SU-DHL-6 (cell line): ENCODE measurements at regions not wholly inside any gene's neighbourhood (a gene's known extent, or its start where the extent isn't known, plus 50 kb on each side); places are given as distances from the start of the nearest gene placed in this dataset.

Source experiments
- H2AFZ ChIP-seq: fragments of 200-600 bp; sonication (generic); 2 replicates; pipeline ENCODE4 v1.6.1; 2014; ENCODE audit warnings: low read depth, mild to moderate bottlenecking, moderate library complexity, mixed read lengths, antibody characterized with exemption, low read length; ENCODE audit not compliant: severe bottlenecking
- H3F3A ChIP-seq: fragments of 200-600 bp; shearing (Covaris generic); 2 replicates; pipeline ENCODE4 v1.6.0; 2016; ENCODE audit warnings: antibody characterized with exemption, mild to moderate bottlenecking; ENCODE audit not compliant: insufficient read depth
- H3K27ac ChIP-seq: fragments of 200-600 bp; sonication (generic); 2 replicates; pipeline ENCODE4 v1.5.1; 2016; ENCODE audit warnings: low read depth, mild to moderate bottlenecking, low read length, moderate library complexity, mixed read lengths
- H3K27me3 ChIP-seq: fragments of 200-600 bp; sonication (generic), shearing (Covaris generic); 2 replicates; pipeline ENCODE4 v1.6.0; 2014; ENCODE audit warnings: mild to moderate bottlenecking, low read length
- H3K36me3 ChIP-seq: fragments of 200-600 bp; sonication (generic); 2 replicates; pipeline ENCODE4 v1.6.1; 2014; ENCODE audit warnings: mild to moderate bottlenecking, low read length, mixed read lengths
- H3K4me2 ChIP-seq: fragments of 300-600, 200-600 bp; shearing (Covaris generic), sonication (generic); 2 replicates; pipeline ENCODE4 v1.6.0; 2014; ENCODE audit warnings: low read length, low read depth, mild to moderate bottlenecking; ENCODE audit not compliant: poor library complexity, severe bottlenecking
- H3K4me3 ChIP-seq: fragments of 200-600 bp; sonication (generic); 2 replicates; pipeline ENCODE4 v1.5.1; 2014; ENCODE audit warnings: antibody characterized with exemption, low read length, mild to moderate bottlenecking, mixed read lengths; ENCODE audit not compliant: insufficient read depth, poor library complexity, severe bottlenecking
- H3K79me2 ChIP-seq: fragments of 200-600 bp; sonication (generic); 2 replicates; pipeline ENCODE4 v1.6.1; 2014; ENCODE audit warnings: mild to moderate bottlenecking, low read length, moderate library complexity; ENCODE audit not compliant: insufficient read depth
- H3K9ac ChIP-seq: fragments of 200-600 bp; sonication (generic); 2 replicates; pipeline ENCODE4 v1.7.0; 2014; ENCODE audit warnings: mild to moderate bottlenecking, low read length
- H3K9me2 ChIP-seq: fragments of 200-600 bp; sonication (generic); replicated peaks from 2 replicates; pipeline ENCODE4 v1.6.1; 2014; ENCODE audit warnings: low read length; ENCODE audit not compliant: insufficient read depth
- H3K9me3 ChIP-seq: fragments of 200-600 bp; sonication (generic); 2 replicates; pipeline ENCODE4 v1.6.1; 2014; ENCODE audit warnings: low read length, mixed read lengths; ENCODE audit not compliant: insufficient read depth
- H4K20me1 ChIP-seq: fragments of 200-600 bp; sonication (generic); 2 replicates; pipeline ENCODE4 v1.6.1; 2014; ENCODE audit warnings: low read depth, mild to moderate bottlenecking, antibody characterized with exemption, low read length, moderate library complexity, mixed read lengths
- CTCF ChIP-seq: fragments of 200-600 bp; sonication (generic); IDR thresholded peaks from one replicate; pipeline ENCODE4 v1.5.1; 2017; ENCODE audit warnings: antibody characterized with exemption, mild to moderate bottlenecking, low read length, moderate library complexity; ENCODE audit not compliant: insufficient read depth, poor library complexity, severe bottlenecking
- EZH2phosphoT487 ChIP-seq: fragments of 200-600 bp; sonication (generic), shearing (Covaris generic); conservative IDR thresholded peaks from 2 replicates; pipeline ENCODE4 v1.6.1; 2018; ENCODE audit warnings: mild to moderate bottlenecking, antibody characterized with exemption, low read length, moderate library complexity, mixed read lengths

- H3K9me3 ChIP-seq = peaks cover 34% of the 10 kb centered on the region; the same call in 1 of the 2 replicates
- H3K4me3 ChIP-seq = no peak overlapping the region
- no peaks in the 10 kb centered on the region for H3F3A ChIP-seq
- H3K27ac ChIP-seq = no peak overlapping the region
- no peaks in the 10 kb centered on the region; the same call in 1 of the 2 replicates for H3K36me3 ChIP-seq
- H3K9me2 ChIP-seq = no peaks in the 10 kb centered on the region
- H3K4me2 ChIP-seq = no peak overlapping the region
- H2AFZ ChIP-seq = no peak overlapping the region
- H3K79me2 ChIP-seq = no peaks in the 10 kb centered on the region
- H4K20me1 ChIP-seq = no peaks in the 10 kb centered on the region
- TF ChIP-seq CTCF (no peak), EZH2phosphoT487 (no peak)
- H3K9ac ChIP-seq = no peak overlapping the region
- no peaks in the 10 kb centered on the region for H3K27me3 ChIP-seq
Observed at GRCh38 chr13:58399263-58399662, 767.7 kb downstream of the PCDH17 start.

- Histone ChIP-seq H4K20me1 (no peaks in the 10 kb centered on the region), H3K9me3 (peaks cover 12% of the 10 kb centered on the region; the same call in 1 of the 2 replicates), H2AFZ (peak overlapping the region; percentile 47), H3K4me3 (no peak overlapping the region), H3K27ac (no peak overlapping the region), H3K79me2 (no peaks in the 10 kb centered on the region), H3K27me3 (no peaks in the 10 kb centered on the region), H3K9ac (no peak overlapping the region), H3F3A (no peaks in the 10 kb centered on the region), H3K9me2 (no peaks in the 10 kb centered on the region), H3K36me3 (peaks cover 4% of the 10 kb centered on the region; the same call in 1 of the 2 replicates), H3K4me2 (no peak overlapping the region)
- TF ChIP-seq EZH2phosphoT487 (no peak), CTCF (no peak)
Observed at GRCh38 chr13:58406545-58406944, 775.0 kb downstream of the PCDH17 start.

- Histone ChIP-seq H3K4me3 (no peak overlapping the region), H3K9me2 (no peaks in the 10 kb centered on the region), H3K9me3 (peaks cover 12% of the 10 kb centered on the region; the same call in 1 of the 2 replicates), H2AFZ (no peak overlapping the region), H3K27me3 (no peaks in the 10 kb centered on the region), H3K27ac (no peak overlapping the region), H3F3A (no peaks in the 10 kb centered on the region), H3K36me3 (no peaks in the 10 kb centered on the region), H3K4me2 (no peak overlapping the region), H4K20me1 (no peaks in the 10 kb centered on the region), H3K79me2 (no peaks in the 10 kb centered on the region), H3K9ac (no peak overlapping the region)
- no peak for TF ChIP-seq CTCF
- no peak for TF ChIP-seq EZH2phosphoT487
Observed at GRCh38 chr13:58429917-58430316, 798.4 kb downstream of the PCDH17 start.
